Uterus (tissue), 2 donors: ENCODE measurements at regions not wholly inside any gene's neighbourhood (a gene's known extent, or its start where the extent isn't known, plus 50 kb on each side); places are given as distances from the start of the nearest gene placed in this dataset.

Experiments used
- POLR2A ChIP-seq, 2 donors: fragments of 450-650 bp; IDR thresholded peaks; one replicate each; pipeline ENCODE4 v1.6.1; 2016; ENCODE audit warnings: antibody characterized with exemption in 2 of 2, mild to moderate bottlenecking in 1 of 2, moderate library complexity in 1 of 2
- TF ChIP-seq, protein P1 (sequence below), 4 experiments: fragments of 200-600 bp in 2 of 4; fragments of 450-650 bp in 2 of 4; sonication (generic) in 2 of 4; IDR thresholded peaks; one replicate each; pipeline ENCODE4 v1.5.1; 2016 to 2019; ENCODE audit warnings: antibody characterized with exemption in 4 of 4, mild to moderate bottlenecking in 2 of 4, moderate library complexity in 1 of 4

DNA sequence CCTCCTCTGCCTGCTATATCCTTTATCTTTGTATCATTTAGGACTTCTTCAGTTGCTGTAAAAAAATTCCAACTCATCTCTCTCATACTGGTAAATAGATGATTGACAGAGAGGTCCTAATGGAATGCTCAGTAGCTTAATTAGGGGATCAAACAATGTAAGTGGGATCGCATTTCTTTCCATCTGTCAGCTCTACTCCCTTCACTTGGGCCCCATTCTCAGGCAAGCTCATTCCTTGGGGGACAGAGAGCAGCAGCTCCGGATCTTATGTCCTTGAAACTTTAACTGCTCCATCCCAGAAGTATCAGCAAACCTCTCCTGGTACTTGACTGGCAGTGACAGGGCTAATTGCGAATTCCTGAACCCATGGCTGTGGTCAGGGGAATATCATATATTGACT is 146.7 kb downstream of the YTHDC2 start:
- TF ChIP-seq, protein P1, sequence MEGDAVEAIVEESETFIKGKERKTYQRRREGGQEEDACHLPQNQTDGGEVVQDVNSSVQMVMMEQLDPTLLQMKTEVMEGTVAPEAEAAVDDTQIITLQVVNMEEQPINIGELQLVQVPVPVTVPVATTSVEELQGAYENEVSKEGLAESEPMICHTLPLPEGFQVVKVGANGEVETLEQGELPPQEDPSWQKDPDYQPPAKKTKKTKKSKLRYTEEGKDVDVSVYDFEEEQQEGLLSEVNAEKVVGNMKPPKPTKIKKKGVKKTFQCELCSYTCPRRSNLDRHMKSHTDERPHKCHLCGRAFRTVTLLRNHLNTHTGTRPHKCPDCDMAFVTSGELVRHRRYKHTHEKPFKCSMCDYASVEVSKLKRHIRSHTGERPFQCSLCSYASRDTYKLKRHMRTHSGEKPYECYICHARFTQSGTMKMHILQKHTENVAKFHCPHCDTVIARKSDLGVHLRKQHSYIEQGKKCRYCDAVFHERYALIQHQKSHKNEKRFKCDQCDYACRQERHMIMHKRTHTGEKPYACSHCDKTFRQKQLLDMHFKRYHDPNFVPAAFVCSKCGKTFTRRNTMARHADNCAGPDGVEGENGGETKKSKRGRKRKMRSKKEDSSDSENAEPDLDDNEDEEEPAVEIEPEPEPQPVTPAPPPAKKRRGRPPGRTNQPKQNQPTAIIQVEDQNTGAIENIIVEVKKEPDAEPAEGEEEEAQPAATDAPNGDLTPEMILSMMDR (IDR thresholded peaks at IDR 0.05): no peak
- no peak for TF ChIP-seq POLR2A (IDR thresholded peaks at IDR 0.05)
